ENCODE measurements at regions not wholly inside any gene's neighbourhood (a gene's known extent, or its start where the extent isn't known, plus 50 kb on each side); places are given as distances from the start of the nearest gene placed in this dataset.

DNA sequence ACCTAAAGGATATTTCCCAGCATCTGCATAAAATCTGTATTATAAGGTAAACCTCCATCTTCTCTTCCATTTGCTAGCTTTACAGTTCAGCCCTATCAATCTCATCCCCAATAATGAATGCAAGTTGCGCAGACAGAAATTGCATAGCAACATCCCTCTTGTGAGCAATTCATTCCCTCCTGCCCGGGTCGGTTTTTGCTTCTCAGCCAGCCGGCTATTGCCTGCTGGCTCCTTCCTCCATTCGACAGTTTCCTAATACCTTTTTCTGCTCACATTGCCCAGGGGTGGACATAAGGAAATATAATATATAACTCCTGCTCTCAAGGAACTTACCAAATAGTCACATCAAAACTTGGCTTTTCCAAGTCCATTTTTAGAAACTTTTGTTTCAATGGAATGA is 125.2 kb downstream of the FGF9 start:
- no peaks in the 10 kb centered on the region; the same call in 1 of the 2 replicates for H3K9me3 ChIP-seq (ENCODE audit: insufficient read depth, low read depth, low read length)
- H4K20me1 ChIP-seq (ENCODE audit: insufficient read depth, low read length, poor library complexity, severe bottlenecking): no peaks in the 10 kb centered on the region
- no peak overlapping the region for H2AFZ ChIP-seq (ENCODE audit: low read length)
- no peaks in the 10 kb centered on the region for H3K4me1 ChIP-seq (ENCODE audit: insufficient read depth, low read length, poor library complexity, severe bottlenecking)
- H3F3A ChIP-seq (ENCODE audit: low read depth): no peaks in the 10 kb centered on the region
- H3K36me3 ChIP-seq (ENCODE audit: insufficient read depth, low read length): no peaks in the 10 kb centered on the region
- no peaks in the 10 kb centered on the region for H3K9me2 ChIP-seq (replicated peaks; ENCODE audit: low read depth, low read length)
- H3K4me2 ChIP-seq (ENCODE audit: low read depth, low read length, poor library complexity, severe bottlenecking): no peak overlapping the region
- no peaks in the 10 kb centered on the region for H3K79me2 ChIP-seq (ENCODE audit: insufficient read depth, low read length)
- TF ChIP-seq CTCF (conservative IDR thresholded peaks at IDR 0.05; ENCODE audit: low read length): no peak
- TF ChIP-seq EZH2phosphoT487 (IDR thresholded peaks at IDR 0.05; ENCODE audit: borderline replicate concordance): no peak
- H3K9ac ChIP-seq (ENCODE audit: low read depth, low read length, poor library complexity, severe bottlenecking): no peak overlapping the region
- no peaks in the 10 kb centered on the region for H3K27me3 ChIP-seq (ENCODE audit: insufficient read depth, low read length, poor library complexity, severe bottlenecking)
- no peak overlapping the region for H3K4me3 ChIP-seq (ENCODE audit: low read length, poor library complexity, severe bottlenecking)

- Histone ChIP-seq H3K4me2 (ENCODE audit: low read depth, low read length, poor library complexity, severe bottlenecking) (no peak overlapping the region), H3K9me2 (replicated peaks; ENCODE audit: low read depth, low read length) (no peaks in the 10 kb centered on the region), H3F3A (ENCODE audit: low read depth) (no peaks in the 10 kb centered on the region), H2AFZ (ENCODE audit: low read length) (no peak overlapping the region), H3K4me1 (ENCODE audit: insufficient read depth, low read length, poor library complexity, severe bottlenecking) (no peaks in the 10 kb centered on the region), H3K4me3 (ENCODE audit: low read length, poor library complexity, severe bottlenecking) (no peak overlapping the region), H3K9ac (ENCODE audit: low read depth, low read length, poor library complexity, severe bottlenecking) (no peak overlapping the region), H3K27me3 (ENCODE audit: insufficient read depth, low read length, poor library complexity, severe bottlenecking) (no peaks in the 10 kb centered on the region), H4K20me1 (ENCODE audit: insufficient read depth, low read length, poor library complexity, severe bottlenecking) (no peaks in the 10 kb centered on the region), H3K79me2 (ENCODE audit: insufficient read depth, low read length) (no peaks in the 10 kb centered on the region), H3K36me3 (ENCODE audit: insufficient read depth, low read length) (no peaks in the 10 kb centered on the region), H3K9me3 (ENCODE audit: insufficient read depth, low read depth, low read length) (no peaks in the 10 kb centered on the region; the same call in 1 of the 2 replicates)
- TF ChIP-seq EZH2phosphoT487 (IDR thresholded peaks at IDR 0.05; ENCODE audit: borderline replicate concordance) (no peak), CTCF (conservative IDR thresholded peaks at IDR 0.05; ENCODE audit: low read length) (no peak)
Observed at GRCh38 chr13:21796775-21797514, 126.1 kb downstream of the FGF9 start.

GRCh38 chr13:21797736-21798135 is 126.9 kb downstream of the FGF9 start:
- H3K4me2 ChIP-seq (ENCODE audit: low read depth, low read length, poor library complexity, severe bottlenecking): no peak overlapping the region

More at GRCh38 chr13:21797736-21798135, 126.9 kb downstream of the FGF9 start:
- no peaks in the 10 kb centered on the region for H3K9me2 ChIP-seq (replicated peaks; ENCODE audit: low read depth, low read length)
- H3K4me1 ChIP-seq (ENCODE audit: insufficient read depth, low read length, poor library complexity, severe bottlenecking): no peaks in the 10 kb centered on the region
- H4K20me1 ChIP-seq (ENCODE audit: insufficient read depth, low read length, poor library complexity, severe bottlenecking): no peaks in the 10 kb centered on the region
- no peaks in the 10 kb centered on the region for H3F3A ChIP-seq (ENCODE audit: low read depth)
- H2AFZ ChIP-seq (ENCODE audit: low read length): no peak overlapping the region
- no peaks in the 10 kb centered on the region; the same call in 1 of the 2 replicates for H3K9me3 ChIP-seq (ENCODE audit: insufficient read depth, low read depth, low read length)
- no peaks in the 10 kb centered on the region for H3K27me3 ChIP-seq (ENCODE audit: insufficient read depth, low read length, poor library complexity, severe bottlenecking)
- no peaks in the 10 kb centered on the region for H3K36me3 ChIP-seq (ENCODE audit: insufficient read depth, low read length)
- no peaks in the 10 kb centered on the region for H3K79me2 ChIP-seq (ENCODE audit: insufficient read depth, low read length)
- no peak overlapping the region for H3K9ac ChIP-seq (ENCODE audit: low read depth, low read length, poor library complexity, severe bottlenecking)
- H3K4me3 ChIP-seq (ENCODE audit: low read length, poor library complexity, severe bottlenecking): no peak overlapping the region
- TF ChIP-seq CTCF (conservative IDR thresholded peaks at IDR 0.05; ENCODE audit: low read length): no peak
